Activated naive CD8-positive, alpha-beta T cell treated with anti-CD3 and anti-CD28 coated beads, Interleukin-2, amount 50 U/mL, for 24 hours (primary cell): ENCODE measurements at regions not wholly inside any gene's neighbourhood (a gene's known extent, or its start where the extent isn't known, plus 50 kb on each side); places are given as distances from the start of the nearest gene placed in this dataset.

Source experiments
- ATAC-seq: fragments of 150-1000 bp; cut with Tn5 transposase; one replicate; pipeline ENCODE4 v1.10.0; 2021
- DNase-seq: peaks from one replicate; pipeline ENCODE4 v3.0.0; 2021
- H3K27ac Mint-ChIP-seq: one replicate; pipeline ENCODE4 v1.8.0; 2021; ENCODE audit warnings: mild to moderate bottlenecking, mixed read lengths
- H3K27me3 Mint-ChIP-seq: one replicate; pipeline ENCODE4 v1.8.0; 2021; ENCODE audit warnings: mixed read lengths
- H3K36me3 Mint-ChIP-seq: one replicate; pipeline ENCODE4 v1.8.0; 2021; ENCODE audit warnings: low read depth, mixed read lengths
- H3K4me1 Mint-ChIP-seq: one replicate; pipeline ENCODE4 v1.8.0; 2021; ENCODE audit warnings: mixed read lengths
- H3K4me3 Mint-ChIP-seq: one replicate; pipeline ENCODE4 v1.8.0; 2021; ENCODE audit warnings: mild to moderate bottlenecking, moderate library complexity, mixed read lengths
- H3K9me3 Mint-ChIP-seq: one replicate; pipeline ENCODE4 v1.8.0; 2021; ENCODE audit warnings: mixed read lengths

DNA sequence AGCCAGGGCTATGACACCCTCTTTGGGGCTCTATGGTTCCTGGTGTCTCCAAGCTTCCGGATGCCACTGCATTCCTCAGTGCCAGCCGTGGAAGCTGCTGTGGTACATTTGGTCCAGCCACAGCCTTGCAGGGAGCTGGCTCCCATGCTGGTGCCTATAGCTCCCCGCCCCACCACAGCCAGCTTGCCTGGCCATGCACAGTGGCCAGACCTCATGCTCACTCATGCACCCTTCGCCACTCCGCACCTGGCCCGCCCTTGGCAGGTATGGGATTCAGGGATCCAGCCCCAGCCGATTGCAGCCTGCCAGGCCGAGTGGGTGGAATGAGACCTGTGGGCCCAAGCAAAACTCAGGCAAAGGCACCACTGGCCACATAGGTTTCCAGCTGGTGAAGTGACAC, 354.8 kb downstream of the GRIA2 start:
- Mint-ChIP-seq H3K4me1 (no peaks in the 10 kb centered on the region), H3K36me3 (no peaks in the 10 kb centered on the region), H3K27ac (no peak overlapping the region), H3K4me3 (no peak overlapping the region), H3K9me3 (no peaks in the 10 kb centered on the region), H3K27me3 (no peaks in the 10 kb centered on the region)
- DNase-seq (no peak), ATAC-seq (no peak)

DNA sequence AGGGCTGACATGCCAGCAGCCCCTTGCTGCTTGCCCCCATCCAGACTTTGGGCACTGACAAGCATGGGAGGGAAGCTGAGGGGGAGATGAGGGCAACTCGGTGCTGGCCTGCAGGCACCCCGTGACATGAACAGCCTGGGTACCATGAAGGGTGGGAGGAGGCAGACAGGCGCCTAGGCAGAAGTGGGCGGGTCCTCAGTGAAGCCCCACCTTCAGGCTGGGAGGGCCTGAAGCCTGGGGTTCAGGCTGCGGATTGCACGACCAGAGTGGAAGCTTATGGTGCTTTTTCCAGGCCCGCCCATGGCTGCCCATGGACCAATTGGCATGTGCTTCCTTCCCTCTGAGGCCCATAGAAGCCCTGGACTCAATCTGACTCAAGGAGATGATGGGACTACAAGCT, 354.1 kb downstream of the GRIA2 start:
- no peaks in the 10 kb centered on the region for H3K27me3 Mint-ChIP-seq
- H3K4me1 Mint-ChIP-seq = no peaks in the 10 kb centered on the region
- H3K27ac Mint-ChIP-seq = no peak overlapping the region
- DNase-seq = no peak
- H3K4me3 Mint-ChIP-seq = no peak overlapping the region
- no peaks in the 10 kb centered on the region for H3K9me3 Mint-ChIP-seq
- H3K36me3 Mint-ChIP-seq = no peaks in the 10 kb centered on the region
- ATAC-seq = no peak

DNA sequence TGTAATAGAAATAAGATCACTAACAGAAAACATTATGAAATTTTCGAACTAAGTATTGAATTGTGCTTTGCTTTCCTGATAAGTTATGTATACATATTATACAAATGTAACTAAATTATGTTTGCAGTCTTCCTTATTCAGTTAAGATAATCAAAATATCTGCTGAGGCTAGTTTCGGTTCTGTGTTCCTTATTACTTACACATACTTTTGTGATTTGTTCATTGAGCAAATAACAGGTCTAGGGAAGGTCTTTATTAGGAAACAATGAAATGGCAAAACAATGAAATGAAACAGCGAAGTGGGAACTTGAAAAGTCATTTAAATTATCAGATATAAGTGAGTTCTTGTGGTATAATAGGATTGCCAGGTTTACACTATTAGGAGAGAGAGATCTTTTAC, 352.4 kb downstream of the GRIA2 start:
- no peak overlapping the region for H3K4me3 Mint-ChIP-seq
- ATAC-seq = no peak
- H3K36me3 Mint-ChIP-seq = no peaks in the 10 kb centered on the region
- H3K4me1 Mint-ChIP-seq = no peaks in the 10 kb centered on the region
- no peaks in the 10 kb centered on the region for H3K9me3 Mint-ChIP-seq
- DNase-seq = no peak
- no peaks in the 10 kb centered on the region for H3K27me3 Mint-ChIP-seq
- H3K27ac Mint-ChIP-seq = no peak overlapping the region

DNA sequence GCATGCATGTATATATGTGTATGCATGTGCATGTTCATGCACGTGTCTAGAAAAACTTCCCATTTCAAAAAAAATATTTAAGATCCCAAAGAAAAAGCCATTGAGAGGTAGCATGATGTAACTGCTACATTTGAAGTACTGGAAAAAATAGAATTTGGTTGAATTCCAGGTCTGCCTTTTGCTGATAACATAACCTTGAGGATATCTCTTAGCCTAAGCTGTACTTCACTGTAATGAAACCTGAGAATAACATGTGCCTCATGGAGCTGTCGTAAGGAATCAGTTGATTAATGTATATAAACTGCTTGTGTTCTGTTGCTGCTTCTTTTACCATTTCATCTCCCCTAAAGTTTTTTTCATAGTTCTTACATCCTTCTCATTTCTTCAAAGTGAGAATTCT, 351.8 kb downstream of the GRIA2 start:
- DNase-seq = no peak
- no peaks in the 10 kb centered on the region for H3K36me3 Mint-ChIP-seq
- H3K27ac Mint-ChIP-seq = no peak overlapping the region
- no peak for ATAC-seq
- no peak overlapping the region for H3K4me3 Mint-ChIP-seq
- no peaks in the 10 kb centered on the region for H3K4me1 Mint-ChIP-seq
- no peaks in the 10 kb centered on the region for H3K9me3 Mint-ChIP-seq
- H3K27me3 Mint-ChIP-seq = no peaks in the 10 kb centered on the region

DNA sequence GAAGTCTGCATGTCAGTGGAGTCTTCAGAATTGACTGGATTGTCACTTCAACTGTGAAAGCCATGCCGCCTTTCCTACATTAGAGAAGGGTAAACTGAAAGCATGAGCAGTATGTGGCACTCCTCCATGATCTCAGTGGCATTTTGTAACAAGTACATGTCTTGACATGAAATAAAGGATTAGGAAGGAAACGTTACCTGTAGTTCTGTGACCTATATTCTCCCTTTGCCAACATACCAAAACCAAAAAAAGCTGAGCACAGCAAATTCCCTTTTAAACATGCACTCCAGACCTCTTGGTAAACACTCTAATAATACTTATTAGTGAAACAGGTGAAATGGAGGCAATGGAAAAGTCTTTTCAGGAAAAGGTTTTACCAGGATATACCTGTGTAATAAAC, 344.2 kb downstream of the GRIA2 start:
- no peaks in the 10 kb centered on the region for H3K9me3 Mint-ChIP-seq
- ATAC-seq = no peak
- no peaks in the 10 kb centered on the region for H3K36me3 Mint-ChIP-seq
- H3K27me3 Mint-ChIP-seq = no peaks in the 10 kb centered on the region
- H3K4me3 Mint-ChIP-seq = no peak overlapping the region
- H3K4me1 Mint-ChIP-seq = no peaks in the 10 kb centered on the region
- no peak for DNase-seq
- H3K27ac Mint-ChIP-seq = no peak overlapping the region

DNA sequence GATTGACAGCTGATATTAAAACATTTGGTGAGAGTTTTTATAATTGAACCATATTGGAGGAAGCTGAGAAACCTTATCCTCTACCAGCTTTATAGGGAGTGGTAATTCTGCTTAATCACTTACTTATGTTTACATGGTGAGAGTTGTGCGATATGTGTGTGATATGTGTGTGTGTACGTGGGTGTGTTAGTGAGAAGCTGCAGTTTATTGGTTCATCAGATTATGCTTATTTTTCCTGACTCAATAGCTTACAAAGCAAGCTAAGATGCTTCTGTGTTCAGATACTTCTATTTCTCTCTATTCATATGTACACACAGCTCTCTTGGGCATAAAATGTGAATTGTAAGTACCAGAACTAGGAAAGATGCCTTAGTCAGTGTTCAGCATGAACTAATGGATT, 343.7 kb downstream of the GRIA2 start:
- no peak overlapping the region for H3K27ac Mint-ChIP-seq
- no peaks in the 10 kb centered on the region for H3K27me3 Mint-ChIP-seq
- H3K36me3 Mint-ChIP-seq = no peaks in the 10 kb centered on the region
- DNase-seq = no peak
- H3K4me3 Mint-ChIP-seq = no peak overlapping the region
- no peaks in the 10 kb centered on the region for H3K9me3 Mint-ChIP-seq
- H3K4me1 Mint-ChIP-seq = no peaks in the 10 kb centered on the region
- no peak for ATAC-seq

DNA sequence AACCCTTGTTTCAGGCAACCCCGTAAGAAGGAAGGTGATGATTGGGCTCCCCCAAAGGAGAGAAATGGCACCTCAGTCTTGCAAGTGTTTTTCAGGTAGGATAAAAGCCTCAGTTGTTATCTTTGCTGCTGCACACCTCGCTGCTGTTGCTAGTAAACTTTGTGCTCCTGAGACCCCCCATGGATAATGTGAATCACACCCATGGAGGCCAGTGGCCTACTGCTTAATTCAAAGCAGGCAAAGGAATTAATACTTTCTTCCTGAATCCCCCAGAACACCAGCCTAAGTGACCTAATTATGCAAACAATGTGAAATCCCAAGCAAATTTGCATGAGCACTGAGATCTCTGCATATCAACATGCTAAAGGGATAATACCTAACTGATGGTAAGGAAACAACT, 337.5 kb downstream of the GRIA2 start:
- no peaks in the 10 kb centered on the region for H3K36me3 Mint-ChIP-seq
- no peak overlapping the region for H3K27ac Mint-ChIP-seq
- H3K27me3 Mint-ChIP-seq = no peaks in the 10 kb centered on the region
- no peaks in the 10 kb centered on the region for H3K9me3 Mint-ChIP-seq
- no peaks in the 10 kb centered on the region for H3K4me1 Mint-ChIP-seq
- DNase-seq (no peak), ATAC-seq (no peak)
- H3K4me3 Mint-ChIP-seq = no peak overlapping the region

DNA sequence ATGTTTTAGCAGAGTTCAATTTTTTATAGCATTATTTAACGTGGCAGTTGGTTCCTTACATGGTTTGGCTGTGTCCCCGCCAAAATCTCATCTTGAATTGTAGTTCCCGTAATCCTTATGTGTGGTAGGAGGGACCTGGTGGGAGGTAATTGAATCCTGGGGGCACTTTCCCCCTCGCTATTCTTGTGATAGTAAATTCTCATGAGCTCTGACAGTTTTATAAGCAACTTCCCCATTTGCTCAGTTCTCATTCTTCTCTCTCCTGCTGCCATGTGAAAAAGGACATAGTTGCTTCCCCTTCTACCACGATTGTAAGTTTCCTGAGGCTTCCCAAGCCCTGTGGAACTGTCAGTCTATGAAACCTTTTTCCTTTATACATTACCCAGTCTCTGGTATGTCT, 329.5 kb downstream of the GRIA2 start:
- no peaks in the 10 kb centered on the region for H3K4me1 Mint-ChIP-seq
- H3K36me3 Mint-ChIP-seq = no peaks in the 10 kb centered on the region
- H3K27ac Mint-ChIP-seq = no peak overlapping the region
- H3K4me3 Mint-ChIP-seq = no peak overlapping the region
- H3K9me3 Mint-ChIP-seq = no peaks in the 10 kb centered on the region
- no peak for DNase-seq
- ATAC-seq = no peak
- no peaks in the 10 kb centered on the region for H3K27me3 Mint-ChIP-seq

DNA sequence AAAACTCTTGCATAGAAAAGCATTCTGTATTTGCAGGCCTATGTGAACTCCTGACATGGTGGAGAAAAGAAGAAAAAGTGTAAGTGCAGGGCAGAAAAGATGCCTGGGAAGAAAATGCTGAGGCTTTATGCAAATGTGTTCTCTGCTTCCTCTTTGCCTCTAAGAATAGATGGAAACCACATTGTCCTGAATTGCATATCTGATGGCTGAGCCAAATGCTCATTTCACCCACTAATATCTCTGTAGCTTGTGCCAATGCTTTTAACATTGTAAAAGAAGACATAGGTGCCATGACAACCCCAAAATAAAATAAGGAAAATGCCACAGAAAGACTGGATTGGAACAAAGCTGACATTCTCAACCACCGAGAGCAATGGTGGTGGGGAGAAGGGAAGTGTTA, 307.4 kb downstream of the GRIA2 start:
- Mint-ChIP-seq H3K4me1 (no peaks in the 10 kb centered on the region), H3K27me3 (no peaks in the 10 kb centered on the region), H3K4me3 (no peak overlapping the region), H3K27ac (no peak overlapping the region), H3K36me3 (no peaks in the 10 kb centered on the region), H3K9me3 (peaks cover 37% of the 10 kb centered on the region)
- DNase-seq (no peak), ATAC-seq (no peak)

DNA sequence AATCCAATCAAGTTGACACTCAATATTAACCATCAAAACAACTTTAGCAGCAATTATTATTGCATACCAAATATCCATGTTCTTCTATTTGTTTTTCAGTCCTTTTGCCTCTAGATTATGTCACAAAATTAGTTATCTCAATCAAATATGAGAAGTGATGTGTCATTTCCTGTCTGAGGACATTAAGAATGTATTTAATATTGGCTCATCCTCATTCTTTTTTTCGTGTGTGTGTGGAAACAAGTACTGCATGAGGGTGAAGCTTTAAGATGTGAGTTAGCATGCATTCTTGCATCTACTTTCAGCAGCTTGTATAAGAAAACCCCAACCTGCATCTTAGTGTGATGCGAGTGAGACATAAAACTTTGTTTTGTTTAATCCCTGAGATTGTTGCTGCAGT, 301.4 kb downstream of the GRIA2 start:
- peaks cover 23% of the 10 kb centered on the region for H3K9me3 Mint-ChIP-seq
- no peaks in the 10 kb centered on the region for H3K27me3 Mint-ChIP-seq
- H3K27ac Mint-ChIP-seq = no peak overlapping the region
- H3K36me3 Mint-ChIP-seq = no peaks in the 10 kb centered on the region
- no peak overlapping the region for H3K4me3 Mint-ChIP-seq
- ATAC-seq (no peak), DNase-seq (no peak)
- no peaks in the 10 kb centered on the region for H3K4me1 Mint-ChIP-seq

DNA sequence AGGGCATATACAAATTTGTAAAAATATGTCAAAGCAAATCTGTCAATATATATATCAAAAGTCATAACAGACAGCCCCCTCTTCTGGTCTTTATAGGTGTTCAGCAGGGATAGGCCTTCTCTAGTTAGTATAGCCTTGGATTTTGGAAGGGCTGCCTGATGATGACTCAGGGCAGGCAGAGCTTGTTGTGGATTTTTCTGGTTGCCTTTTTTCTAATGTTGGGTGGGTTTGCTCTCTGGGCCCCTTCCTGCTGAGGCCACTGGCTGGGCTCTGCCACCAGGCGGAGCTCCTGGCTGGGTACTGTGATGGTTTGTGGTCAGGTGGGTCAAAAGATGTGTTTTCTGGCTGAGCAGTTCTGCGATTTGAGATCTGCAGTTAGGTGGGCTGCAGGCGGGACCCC, 294.2 kb downstream of the GRIA2 start:
- Mint-ChIP-seq H3K27me3 (no peaks in the 10 kb centered on the region), H3K4me3 (no peak overlapping the region), H3K36me3 (no peaks in the 10 kb centered on the region), H3K27ac (no peak overlapping the region), H3K9me3 (no peaks in the 10 kb centered on the region), H3K4me1 (no peaks in the 10 kb centered on the region)
- no peak for DNase-seq
- no peak for ATAC-seq

DNA sequence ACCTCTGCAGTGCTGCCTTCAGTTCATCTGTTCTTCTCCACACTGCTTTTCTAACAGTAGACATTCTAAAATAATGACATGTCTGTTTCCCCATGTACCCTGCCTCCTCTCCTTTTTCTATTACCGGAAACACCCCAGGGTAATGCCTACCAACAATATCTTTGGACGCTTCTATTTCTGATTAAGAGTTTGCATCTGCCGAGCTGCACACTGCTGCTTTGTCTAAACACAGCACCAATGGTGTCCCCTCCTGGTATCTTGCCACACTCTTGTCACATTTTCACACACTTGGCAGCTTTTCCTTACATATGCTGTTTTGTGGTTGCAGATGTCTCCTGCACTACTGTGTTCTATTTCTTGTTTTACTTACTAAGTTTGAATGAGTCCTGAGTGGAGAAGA, 288.8 kb downstream of the GRIA2 start:
- ATAC-seq (no peak), DNase-seq (no peak)
- Mint-ChIP-seq H3K27me3 (no peaks in the 10 kb centered on the region), H3K36me3 (no peaks in the 10 kb centered on the region), H3K27ac (no peak overlapping the region), H3K4me1 (no peaks in the 10 kb centered on the region), H3K4me3 (no peak overlapping the region), H3K9me3 (peaks cover 6% of the 10 kb centered on the region)

DNA sequence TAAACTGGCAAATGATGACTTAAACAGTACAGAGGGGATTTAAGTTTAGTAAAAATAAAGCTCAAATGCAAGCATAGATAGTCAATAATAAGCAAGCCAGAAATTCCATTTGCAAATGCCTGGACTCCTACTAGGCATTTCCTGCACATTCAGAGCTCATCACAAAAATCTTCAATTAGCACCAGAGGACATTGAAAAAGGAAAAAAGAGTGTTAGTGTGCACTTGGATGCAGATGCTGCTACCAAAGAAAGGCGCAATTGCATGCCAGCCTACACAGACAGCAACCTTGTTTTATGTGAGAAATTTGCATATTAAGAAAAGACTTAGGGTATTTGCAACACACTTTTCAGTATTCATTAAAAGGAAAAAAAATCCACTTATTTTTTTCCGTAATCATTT, 282.1 kb downstream of the GRIA2 start:
- Mint-ChIP-seq H3K4me1 (no peaks in the 10 kb centered on the region), H3K4me3 (no peak overlapping the region)

DNA sequence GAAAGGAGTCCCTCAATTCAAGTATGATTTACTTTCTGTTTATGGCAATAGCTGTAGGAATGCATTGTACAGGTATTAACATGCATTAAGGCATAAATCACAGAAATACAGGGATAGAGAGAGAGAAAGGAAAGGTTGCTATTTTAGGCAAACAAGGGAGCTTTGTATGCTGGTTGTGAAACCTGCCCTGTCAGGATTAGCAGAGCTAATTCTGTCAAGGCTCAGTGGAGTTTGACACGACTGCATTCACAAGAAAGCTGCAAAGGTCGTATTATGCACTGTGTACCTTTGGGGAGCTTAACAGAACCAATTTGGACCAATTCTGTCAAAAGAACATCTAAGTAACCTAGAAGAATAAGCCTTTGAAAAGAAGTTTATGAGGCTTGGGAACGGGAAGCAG, 239.3 kb downstream of the GRIA2 start:
- H3K4me3 Mint-ChIP-seq = no peak overlapping the region
- no peak overlapping the region for H3K27ac Mint-ChIP-seq
- peaks cover 14% of the 10 kb centered on the region for H3K9me3 Mint-ChIP-seq
- DNase-seq (no peak), ATAC-seq (no peak)
- no peaks in the 10 kb centered on the region for H3K27me3 Mint-ChIP-seq
- H3K36me3 Mint-ChIP-seq = no peaks in the 10 kb centered on the region
- no peaks in the 10 kb centered on the region for H3K4me1 Mint-ChIP-seq

More for the DNA sequence above, 282.1 kb downstream of the GRIA2 start:
- H3K27ac Mint-ChIP-seq = no peak overlapping the region
- no peak for ATAC-seq
- DNase-seq = no peak
- peaks cover 8% of the 10 kb centered on the region for H3K9me3 Mint-ChIP-seq
- no peaks in the 10 kb centered on the region for H3K36me3 Mint-ChIP-seq
- no peaks in the 10 kb centered on the region for H3K27me3 Mint-ChIP-seq

DNA sequence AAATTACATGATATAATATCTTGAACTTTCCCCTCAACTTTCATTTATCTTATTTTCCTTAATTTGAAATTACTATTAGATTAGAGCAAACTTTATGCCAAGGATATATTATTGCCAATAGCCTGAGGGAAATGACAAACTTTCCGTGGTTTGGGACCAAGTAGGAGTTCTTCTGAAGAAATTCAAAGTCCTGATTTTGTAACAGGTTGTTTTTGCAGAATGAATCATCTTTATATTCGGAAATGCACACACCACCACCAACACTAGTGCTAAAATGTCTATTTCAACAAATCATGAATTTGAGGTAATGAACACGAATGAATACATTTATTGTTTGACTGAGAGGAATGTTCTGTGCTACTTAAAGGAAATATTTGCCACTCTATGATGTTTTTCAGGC, 226.7 kb downstream of the GRIA2 start:
- no peak for DNase-seq
- Mint-ChIP-seq H3K27ac (no peak overlapping the region), H3K4me3 (no peak overlapping the region), H3K27me3 (no peaks in the 10 kb centered on the region), H3K36me3 (no peaks in the 10 kb centered on the region), H3K9me3 (peaks cover 4% of the 10 kb centered on the region), H3K4me1 (no peaks in the 10 kb centered on the region)
- ATAC-seq = no peak

DNA sequence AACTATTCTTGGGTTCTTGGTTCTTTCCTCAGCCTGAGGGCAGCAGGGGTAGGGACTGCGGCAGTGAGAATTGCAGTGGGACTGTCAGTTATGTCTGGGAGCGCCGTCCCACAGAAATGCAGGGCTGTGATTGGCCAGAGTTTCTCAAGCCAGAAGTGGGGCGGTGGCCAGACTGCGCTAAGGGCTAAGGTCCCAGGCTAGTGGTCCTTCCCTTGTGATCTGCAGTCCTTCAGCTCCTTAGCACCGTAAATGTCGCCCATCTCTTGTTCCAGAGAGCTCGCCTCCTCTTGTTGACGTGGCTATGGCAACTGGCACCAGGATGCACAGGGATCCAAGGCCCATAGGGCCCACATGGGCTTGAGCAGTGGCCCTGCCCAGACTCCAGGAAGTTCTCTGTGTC, 223.5 kb downstream of the GRIA2 start:
- H3K4me3 Mint-ChIP-seq = no peak overlapping the region
- H3K27ac Mint-ChIP-seq = no peak overlapping the region
- H3K4me1 Mint-ChIP-seq = no peaks in the 10 kb centered on the region
- H3K27me3 Mint-ChIP-seq = no peaks in the 10 kb centered on the region
- H3K36me3 Mint-ChIP-seq = no peaks in the 10 kb centered on the region
- ATAC-seq (no peak), DNase-seq (no peak)
- H3K9me3 Mint-ChIP-seq = peaks cover 4% of the 10 kb centered on the region
